CD4-positive, alpha-beta T cell (primary cell): ENCODE measurements at regions not wholly inside any gene's neighbourhood (a gene's known extent, or its start where the extent isn't known, plus 50 kb on each side); places are given as distances from the start of the nearest gene placed in this dataset.

ENCODE experiments used
- ATAC-seq: fragments of 200-7000 bp; cut with Tn5 transposase; one replicate; pipeline ENCODE4 v1.10.0; 2022; ENCODE audit warnings: mild to moderate bottlenecking; ENCODE audit not compliant: poor library complexity
- CTCF ChIA-PET: fragments of 350-600 bp; sonication (Branson Sonifier 250); formaldehyde crosslinking; loops from one replicate; lab custom pipeline; 2021; ENCODE audit warnings: antibody characterized with exemption, inconsistent platforms; lab: Charles Lee
- POLR2A ChIA-PET: fragments of 350-600 bp; sonication (Branson Sonifier 250); formaldehyde crosslinking; loops from one replicate; lab custom pipeline; 2021; ENCODE audit warnings: antibody characterized with exemption, inconsistent platforms; lab: Charles Lee
- DNase-seq, 14 experiments: peaks; one replicate each; pipeline ENCODE4 v3.0.0-alpha.2; 2013 to 2020; ENCODE audit warnings: mixed read lengths in 2 of 14
- H3K27ac ChIP-seq, 2 donors: one replicate each; pipeline versions ENCODE4 v1.5.1 to v1.7.0; 2013; ENCODE audit warnings: low read length in 2 of 2, low read depth in 1 of 2, mild to moderate bottlenecking in 1 of 2
- H3K27me3 ChIP-seq, 2 experiments: 1 replicate in 1 of 2; 2 replicates in 1 of 2; pipeline versions ENCODE4 v1.6.1 to v1.7.0; 2013; ENCODE audit warnings: low read length in 2 of 2, control low read depth in 1 of 2, mild to moderate bottlenecking in 1 of 2, moderate library complexity in 1 of 2; ENCODE audit not compliant: insufficient read depth in 2 of 2, control insufficient read depth in 1 of 2
- H3K36me3 ChIP-seq: one replicate; pipeline ENCODE4 v1.6.1; 2013; ENCODE audit warnings: low read length, control low read depth; ENCODE audit not compliant: insufficient read depth
- H3K4me1 ChIP-seq: one replicate; pipeline ENCODE4 v1.6.1; 2013; ENCODE audit warnings: low read length, control low read depth; ENCODE audit not compliant: insufficient read depth
- H3K4me3 ChIP-seq: one replicate; pipeline ENCODE4 v1.5.1; 2013; ENCODE audit warnings: mild to moderate bottlenecking, low read length, moderate library complexity
- H3K9me3 ChIP-seq, 2 experiments: 1 replicate in 1 of 2; 2 replicates in 1 of 2; pipeline versions ENCODE4 v1.6.1 to v1.7.0; 2013; ENCODE audit warnings: low read length in 2 of 2, mild to moderate bottlenecking in 2 of 2, control low read depth in 1 of 2, moderate library complexity in 1 of 2; ENCODE audit not compliant: control insufficient read depth in 1 of 2, insufficient read depth in 1 of 2
- H3K27ac Mint-ChIP-seq: one replicate; pipeline ENCODE4 v1.8.0; 2020; ENCODE audit warnings: mixed read lengths
- H3K27me3 Mint-ChIP-seq: one replicate; pipeline ENCODE4 v1.8.0; 2021; ENCODE audit warnings: mixed read lengths
- H3K36me3 Mint-ChIP-seq: one replicate; pipeline ENCODE4 v1.8.0; 2021; ENCODE audit warnings: low read depth, mixed read lengths
- H3K4me1 Mint-ChIP-seq: one replicate; pipeline ENCODE4 v1.8.0; 2021; ENCODE audit warnings: low read depth, mixed read lengths
- H3K4me3 Mint-ChIP-seq: one replicate; pipeline ENCODE4 v1.8.0; 2020; ENCODE audit warnings: mild to moderate bottlenecking, mixed read lengths
- H3K9me3 Mint-ChIP-seq: one replicate; pipeline ENCODE4 v1.8.0; 2020; ENCODE audit warnings: mixed read lengths
- CTCF ChIP-seq: fragments of 200-600 bp; IDR thresholded peaks from one replicate; pipeline ENCODE4 v1.8.0; 2022; ENCODE audit warnings: antibody characterized with exemption, mild to moderate bottlenecking
- intact Hi-C, 2 experiments: fragments of 100-400 bp; cut with DNase I in 1 of 2; cut with micrococcal nuclease in 1 of 2; formaldehyde crosslinking; loops; one replicate each; pipeline versions ENCODE4 v1.15.1 to v1.9.0; 2023 to 2025; cut with DNase I, micrococcal nuclease

- H3K4me3 Mint-ChIP-seq, result no peak overlapping the region
- POLR2A ChIA-PET, result no interaction called here
- no peak for ATAC-seq
- intact Hi-C loops, result no loop called here
- no peak overlapping the region for H3K27ac Mint-ChIP-seq
- no peaks in the 10 kb centered on the region for H3K4me1 Mint-ChIP-seq
- H3K27ac ChIP-seq, result no peak overlapping the region
- CTCF ChIA-PET, result no interaction called here
- H3K4me1 ChIP-seq, result no peaks in the 10 kb centered on the region
- H3K36me3 Mint-ChIP-seq, result no peaks in the 10 kb centered on the region
- H3K4me3 ChIP-seq, result no peak overlapping the region
- H3K27me3 ChIP-seq, result peaks cover 0 to 2% of the 10 kb centered on the region in 2 experiments
- H3K9me3 Mint-ChIP-seq, result no peaks in the 10 kb centered on the region
- no peak for DNase-seq
- H3K36me3 ChIP-seq, result no peaks in the 10 kb centered on the region
- H3K27me3 Mint-ChIP-seq, result peaks cover 35% of the 10 kb centered on the region
- H3K9me3 ChIP-seq, result no peaks in the 10 kb centered on the region
- no peak for TF ChIP-seq CTCF
Measured at GRCh38 chr20:54324652-54325285, 116.9 kb downstream of the PFDN4 start.

- Mint-ChIP-seq H3K4me1 (no peaks in the 10 kb centered on the region), H3K27ac (no peak overlapping the region), H3K36me3 (no peaks in the 10 kb centered on the region), H3K4me3 (no peak overlapping the region), H3K9me3 (peaks cover 3% of the 10 kb centered on the region), H3K27me3 (peaks cover 17% of the 10 kb centered on the region)
- Histone ChIP-seq H3K9me3 (peaks cover 0 to 4% of the 10 kb centered on the region in 2 experiments), H3K4me3 (no peak overlapping the region), H3K27me3 (peaks cover 0 to 5% of the 10 kb centered on the region in 2 experiments), H3K36me3 (no peaks in the 10 kb centered on the region), H3K4me1 (no peaks in the 10 kb centered on the region), H3K27ac (no peak overlapping the region)
- intact Hi-C loops, result no loop called here
- ChIA-PET CTCF (no interaction called here), POLR2A (no interaction called here)
- TF ChIP-seq CTCF, result no peak
- no peak for ATAC-seq
- no peak for DNase-seq
Measured at GRCh38 chr20:54335299-54335698, 127.4 kb downstream of the PFDN4 start.

- peaks cover 0 to 4% of the 10 kb centered on the region in 2 experiments for H3K9me3 ChIP-seq
Measured at GRCh38 chr20:54337144-54337543, 129.3 kb downstream of the PFDN4 start.

More at GRCh38 chr20:54337144-54337543, 129.3 kb downstream of the PFDN4 start:
- ChIA-PET POLR2A (no interaction called here), CTCF (no interaction called here)
- Mint-ChIP-seq H3K4me1 (no peaks in the 10 kb centered on the region), H3K9me3 (peaks cover 3% of the 10 kb centered on the region), H3K4me3 (no peak overlapping the region), H3K36me3 (no peaks in the 10 kb centered on the region), H3K27ac (no peak overlapping the region), H3K27me3 (peaks cover 17% of the 10 kb centered on the region)
- no peaks in the 10 kb centered on the region for H3K36me3 ChIP-seq
- TF ChIP-seq CTCF, result no peak
- intact Hi-C loops, result no loop called here
- H3K27me3 ChIP-seq, result peaks cover 0 to 5% of the 10 kb centered on the region in 2 experiments
- no peaks in the 10 kb centered on the region for H3K4me1 ChIP-seq
- ATAC-seq, result no peak
- H3K27ac ChIP-seq, result no peak overlapping the region
- H3K4me3 ChIP-seq, result no peak overlapping the region
- no peak for DNase-seq
